ENCODE measurements at regions not wholly inside any gene's neighbourhood (a gene's known extent, or its start where the extent isn't known, plus 50 kb on each side); places are given as distances from the start of the nearest gene placed in this dataset.

DNA sequence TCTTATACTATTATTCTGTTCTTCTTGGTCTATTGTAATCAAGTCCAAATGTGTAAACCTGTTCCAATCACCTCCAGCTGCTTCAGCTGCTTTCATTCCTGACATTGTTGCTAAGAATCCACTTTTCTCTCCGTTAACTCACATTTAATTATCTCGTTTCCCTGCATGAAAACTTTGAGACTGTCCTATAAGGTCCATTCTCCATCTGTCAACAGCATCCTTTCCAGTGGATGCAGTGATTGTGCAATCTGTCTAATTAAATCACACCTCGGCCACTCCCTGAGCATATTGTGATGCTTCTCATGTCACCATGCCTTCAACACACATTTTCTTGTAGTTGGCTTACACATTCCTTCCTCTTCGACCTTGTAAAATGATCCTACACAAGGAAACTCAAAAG, 1626.9 kb upstream of the SLC10A2 start:
- H3K4me3 ChIP-seq = no peak overlapping the region
- H3K27ac ChIP-seq = no peak overlapping the region
- TF ChIP-seq, protein P1, sequence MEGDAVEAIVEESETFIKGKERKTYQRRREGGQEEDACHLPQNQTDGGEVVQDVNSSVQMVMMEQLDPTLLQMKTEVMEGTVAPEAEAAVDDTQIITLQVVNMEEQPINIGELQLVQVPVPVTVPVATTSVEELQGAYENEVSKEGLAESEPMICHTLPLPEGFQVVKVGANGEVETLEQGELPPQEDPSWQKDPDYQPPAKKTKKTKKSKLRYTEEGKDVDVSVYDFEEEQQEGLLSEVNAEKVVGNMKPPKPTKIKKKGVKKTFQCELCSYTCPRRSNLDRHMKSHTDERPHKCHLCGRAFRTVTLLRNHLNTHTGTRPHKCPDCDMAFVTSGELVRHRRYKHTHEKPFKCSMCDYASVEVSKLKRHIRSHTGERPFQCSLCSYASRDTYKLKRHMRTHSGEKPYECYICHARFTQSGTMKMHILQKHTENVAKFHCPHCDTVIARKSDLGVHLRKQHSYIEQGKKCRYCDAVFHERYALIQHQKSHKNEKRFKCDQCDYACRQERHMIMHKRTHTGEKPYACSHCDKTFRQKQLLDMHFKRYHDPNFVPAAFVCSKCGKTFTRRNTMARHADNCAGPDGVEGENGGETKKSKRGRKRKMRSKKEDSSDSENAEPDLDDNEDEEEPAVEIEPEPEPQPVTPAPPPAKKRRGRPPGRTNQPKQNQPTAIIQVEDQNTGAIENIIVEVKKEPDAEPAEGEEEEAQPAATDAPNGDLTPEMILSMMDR (IDR thresholded peaks at IDR 0.05) = no peak
- H3K36me3 ChIP-seq = no peaks in the 10 kb centered on the region
- H3K27me3 ChIP-seq = no peaks in the 10 kb centered on the region
- no peak for DNase-seq (ENCODE audit: low spot score)
- H3K4me1 ChIP-seq = no peaks in the 10 kb centered on the region
- H3K9me3 ChIP-seq = no peaks in the 10 kb centered on the region

DNA sequence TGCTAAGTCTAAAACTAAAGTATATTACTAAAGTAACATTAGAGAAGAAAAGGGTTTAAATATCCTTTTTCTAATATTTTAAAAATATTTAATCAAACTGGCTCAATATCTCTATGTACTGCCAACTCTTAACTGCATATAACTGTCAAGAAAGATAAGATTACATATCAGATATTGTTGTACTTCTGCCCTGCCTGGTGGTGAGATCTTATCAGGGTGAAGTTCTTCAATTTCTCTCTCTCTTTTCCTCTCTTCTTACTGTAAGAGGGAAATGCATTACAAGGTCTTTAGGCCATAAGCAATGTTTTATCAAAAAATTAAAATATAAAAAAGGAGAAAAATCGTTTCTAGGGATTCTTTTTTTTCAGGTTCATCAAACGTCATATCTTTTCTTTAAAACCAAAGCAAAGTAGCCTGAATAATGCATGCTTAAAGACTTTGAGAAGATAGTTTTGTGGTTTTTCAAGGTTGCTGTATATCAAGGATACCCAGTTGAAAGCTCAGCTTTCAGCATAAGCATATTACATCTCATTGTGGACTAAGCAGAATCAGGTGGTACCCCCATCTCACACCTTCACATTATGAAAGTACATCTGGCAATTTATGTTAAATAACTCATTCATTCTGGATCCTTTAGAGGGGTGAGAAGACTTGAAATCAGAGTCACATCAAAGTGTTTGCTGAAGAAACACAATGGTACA, 1625.7 kb upstream of the SLC10A2 start:
- Histone ChIP-seq H3K27me3 (no peaks in the 10 kb centered on the region), H3K36me3 (no peaks in the 10 kb centered on the region), H3K27ac (no peak overlapping the region), H3K4me3 (no peak overlapping the region), H3K4me1 (no peaks in the 10 kb centered on the region), H3K9me3 (no peaks in the 10 kb centered on the region)
- TF ChIP-seq, protein P1 (IDR thresholded peaks at IDR 0.05) = no peak
- no peak for DNase-seq (ENCODE audit: low spot score)

DNA sequence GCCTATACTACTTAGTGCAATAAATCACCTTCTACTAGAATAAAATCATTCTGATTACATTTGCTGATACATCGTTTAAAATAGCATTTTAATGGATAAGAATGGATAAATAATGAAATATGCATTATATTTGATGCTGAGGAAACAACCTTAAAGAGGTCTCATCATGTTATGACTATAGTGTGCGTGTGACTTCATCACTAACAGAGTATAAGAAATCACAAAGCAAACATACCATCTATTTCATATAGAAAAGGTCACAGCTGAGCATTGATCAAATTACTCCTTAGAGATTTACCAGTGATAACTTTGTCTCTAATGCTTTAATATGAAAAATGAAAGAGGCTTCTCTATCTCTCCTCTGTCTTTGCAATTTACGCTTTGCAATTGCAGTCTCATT, 1620.3 kb upstream of the SLC10A2 start:
- Histone ChIP-seq H3K27me3 (no peaks in the 10 kb centered on the region), H3K4me1 (no peaks in the 10 kb centered on the region), H3K9me3 (no peaks in the 10 kb centered on the region), H3K27ac (no peak overlapping the region), H3K4me3 (no peak overlapping the region), H3K36me3 (no peaks in the 10 kb centered on the region)
- no peak for DNase-seq (ENCODE audit: low spot score)
- TF ChIP-seq, protein P1 (IDR thresholded peaks at IDR 0.05) = no peak

DNA sequence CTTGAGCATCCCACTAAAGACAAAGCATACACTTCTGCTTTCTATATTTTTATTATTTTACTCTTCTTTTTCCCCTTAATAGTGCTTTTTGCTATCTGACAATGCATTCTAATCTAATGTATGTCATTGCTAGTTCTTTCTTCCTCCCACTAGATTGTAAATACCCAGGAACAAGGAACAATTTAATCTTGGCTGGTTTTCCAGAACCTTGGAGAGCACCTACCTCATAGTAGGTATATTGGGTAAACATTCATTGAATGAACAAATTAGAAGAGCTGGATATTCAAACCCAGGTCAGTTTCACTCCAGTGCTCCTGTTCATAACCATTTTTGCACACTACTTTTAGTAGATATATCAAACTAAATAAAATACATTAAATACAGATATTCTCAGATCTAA, 1617.6 kb upstream of the SLC10A2 start:
- H3K4me1 ChIP-seq = no peaks in the 10 kb centered on the region
- no peaks in the 10 kb centered on the region for H3K9me3 ChIP-seq
- H3K27me3 ChIP-seq = no peaks in the 10 kb centered on the region
- no peak overlapping the region for H3K27ac ChIP-seq
- H3K36me3 ChIP-seq = no peaks in the 10 kb centered on the region
- H3K4me3 ChIP-seq = no peak overlapping the region
- no peak for DNase-seq (ENCODE audit: low spot score)
- TF ChIP-seq, protein P1 (IDR thresholded peaks at IDR 0.05) = no peak

DNA sequence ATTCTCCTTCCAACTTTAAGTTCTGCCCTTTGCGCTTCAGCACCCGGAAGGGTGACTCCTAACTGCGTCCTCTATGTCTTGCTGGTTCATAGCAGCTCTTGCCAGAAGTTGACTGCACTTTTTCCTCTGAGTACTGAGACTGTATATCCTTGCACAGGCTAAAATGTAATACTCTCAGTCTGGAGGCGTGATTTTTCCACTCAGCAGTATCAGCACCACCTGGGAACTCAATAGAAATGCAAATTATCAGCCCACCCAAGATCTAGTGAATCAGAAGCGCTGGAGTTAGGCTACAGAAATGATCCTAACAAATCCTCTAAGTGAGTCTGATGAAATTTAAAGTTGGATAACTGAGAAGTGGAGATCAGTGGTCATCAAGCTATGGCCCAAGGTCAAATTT, 1611.9 kb upstream of the SLC10A2 start:
- H3K27ac ChIP-seq = no peak overlapping the region
- TF ChIP-seq, protein P1 (IDR thresholded peaks at IDR 0.05) = no peak
- no peak overlapping the region for H3K4me3 ChIP-seq
- DNase-seq (ENCODE audit: low spot score) = no peak
- H3K36me3 ChIP-seq = no peaks in the 10 kb centered on the region
- no peaks in the 10 kb centered on the region for H3K27me3 ChIP-seq
- no peaks in the 10 kb centered on the region for H3K9me3 ChIP-seq
- no peaks in the 10 kb centered on the region for H3K4me1 ChIP-seq

DNA sequence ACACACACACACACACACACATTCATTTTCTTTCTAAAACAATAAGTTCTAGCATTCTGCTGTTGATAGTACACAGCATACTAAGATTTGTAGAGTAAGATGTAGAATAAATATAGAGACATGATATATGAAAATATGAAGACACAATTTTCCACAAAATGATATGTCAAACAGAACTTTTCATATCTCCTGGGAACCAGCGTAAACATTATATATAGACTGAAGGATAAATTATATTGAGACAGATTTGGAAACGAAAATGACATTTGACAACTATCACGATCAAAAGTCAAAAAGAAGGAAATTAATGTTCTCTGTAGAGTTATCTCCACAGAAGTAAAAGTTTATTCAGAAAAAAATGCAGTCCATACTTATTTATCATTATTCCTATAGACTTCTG, 1605.7 kb upstream of the SLC10A2 start:
- Histone ChIP-seq H3K36me3 (no peaks in the 10 kb centered on the region), H3K4me3 (no peak overlapping the region), H3K9me3 (no peaks in the 10 kb centered on the region), H3K4me1 (no peaks in the 10 kb centered on the region), H3K27me3 (no peaks in the 10 kb centered on the region), H3K27ac (no peak overlapping the region)
- TF ChIP-seq, protein P1 (IDR thresholded peaks at IDR 0.05) = no peak
- DNase-seq (ENCODE audit: low spot score) = no peak

All from right atrium auricular region (tissue), 2 donors.